Type B pancreatic cell (in vitro differentiated cells): ENCODE measurements at regions not wholly inside any gene's neighbourhood (a gene's known extent, or its start where the extent isn't known, plus 50 kb on each side); places are given as distances from the start of the nearest gene placed in this dataset.

ENCODE experiments used
- DNase-seq: peaks from one replicate; pipeline ENCODE4 v3.0.0; 2021; ENCODE audit warnings: mixed read lengths; ENCODE audit not compliant: unreplicated experiment; ENCODE audit errors: extremely low spot score
- H3K27ac Mint-ChIP-seq: 2 replicates; pipeline ENCODE4 v1.8.0; 2021; ENCODE audit warnings: mild to moderate bottlenecking, mixed read lengths
- H3K27me3 Mint-ChIP-seq: 2 replicates; pipeline ENCODE4 v1.8.0; 2021; ENCODE audit warnings: mixed read lengths
- H3K36me3 Mint-ChIP-seq: 2 replicates; pipeline ENCODE4 v1.8.0; 2021; ENCODE audit warnings: mixed read lengths
- H3K4me1 Mint-ChIP-seq: one replicate; pipeline ENCODE4 v1.8.0; 2021; ENCODE audit warnings: mixed read lengths; ENCODE audit not compliant: unreplicated experiment
- H3K4me3 Mint-ChIP-seq: 2 replicates; pipeline ENCODE4 v1.8.0; 2021; ENCODE audit warnings: mild to moderate bottlenecking, mixed read lengths
- H3K9me3 Mint-ChIP-seq: 2 replicates; pipeline ENCODE4 v1.8.0; 2021; ENCODE audit warnings: mixed read lengths
- TF ChIP-seq, protein P1 (sequence below): fragments of 200-600 bp; sonication (generic); conservative IDR thresholded peaks from 2 replicates; pipeline ENCODE4 v1.5.0; 2021; ENCODE audit warnings: antibody characterized with exemption, mild to moderate bottlenecking

DNA sequence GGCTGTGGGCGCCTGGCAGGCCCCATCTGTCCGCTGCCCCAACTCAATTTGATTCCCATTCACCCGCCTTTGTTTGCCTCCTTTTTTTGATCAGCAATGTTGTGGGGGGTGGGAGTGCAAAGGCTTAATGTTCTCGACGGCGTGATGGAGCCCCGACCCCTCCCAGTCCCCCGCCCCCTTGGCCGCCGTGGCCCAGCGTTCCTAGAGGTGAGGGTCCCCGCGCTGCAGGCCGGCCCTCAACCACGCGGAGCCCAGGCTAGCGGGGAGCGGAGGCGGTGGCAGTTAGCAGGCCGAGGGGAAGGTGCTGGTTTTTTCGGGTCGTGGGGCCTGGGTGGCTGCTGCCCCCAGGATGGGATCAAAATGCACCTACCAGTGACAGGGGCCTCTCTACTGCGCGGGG lies 274.7 kb upstream of the SKOR2 start:
- H3K36me3 Mint-ChIP-seq = no peaks in the 10 kb centered on the region

DNA sequence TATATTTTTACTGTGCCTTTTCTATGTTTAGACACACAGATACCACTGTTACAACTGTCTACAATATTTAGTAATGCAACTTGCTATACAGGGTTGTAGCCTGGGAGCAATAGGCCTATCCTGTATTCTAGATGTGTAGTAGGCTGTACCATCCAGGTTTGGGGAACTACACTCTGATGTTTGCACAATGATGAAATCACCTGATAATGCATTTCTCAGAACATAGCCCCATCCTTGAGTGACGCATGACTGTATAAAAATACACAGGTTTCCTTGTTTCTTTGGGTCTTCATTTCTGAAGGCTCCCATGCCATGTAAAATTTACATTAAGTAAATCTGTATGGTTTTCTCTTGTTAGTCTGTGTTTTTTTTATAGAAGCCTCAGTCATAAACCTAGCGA lies 270.9 kb upstream of the SKOR2 start:
- no peaks in the 10 kb centered on the region for H3K36me3 Mint-ChIP-seq
- TF ChIP-seq, protein P1, sequence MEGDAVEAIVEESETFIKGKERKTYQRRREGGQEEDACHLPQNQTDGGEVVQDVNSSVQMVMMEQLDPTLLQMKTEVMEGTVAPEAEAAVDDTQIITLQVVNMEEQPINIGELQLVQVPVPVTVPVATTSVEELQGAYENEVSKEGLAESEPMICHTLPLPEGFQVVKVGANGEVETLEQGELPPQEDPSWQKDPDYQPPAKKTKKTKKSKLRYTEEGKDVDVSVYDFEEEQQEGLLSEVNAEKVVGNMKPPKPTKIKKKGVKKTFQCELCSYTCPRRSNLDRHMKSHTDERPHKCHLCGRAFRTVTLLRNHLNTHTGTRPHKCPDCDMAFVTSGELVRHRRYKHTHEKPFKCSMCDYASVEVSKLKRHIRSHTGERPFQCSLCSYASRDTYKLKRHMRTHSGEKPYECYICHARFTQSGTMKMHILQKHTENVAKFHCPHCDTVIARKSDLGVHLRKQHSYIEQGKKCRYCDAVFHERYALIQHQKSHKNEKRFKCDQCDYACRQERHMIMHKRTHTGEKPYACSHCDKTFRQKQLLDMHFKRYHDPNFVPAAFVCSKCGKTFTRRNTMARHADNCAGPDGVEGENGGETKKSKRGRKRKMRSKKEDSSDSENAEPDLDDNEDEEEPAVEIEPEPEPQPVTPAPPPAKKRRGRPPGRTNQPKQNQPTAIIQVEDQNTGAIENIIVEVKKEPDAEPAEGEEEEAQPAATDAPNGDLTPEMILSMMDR = no peak
- H3K4me3 Mint-ChIP-seq = no peak overlapping the region
- no peak overlapping the region for H3K27ac Mint-ChIP-seq
- DNase-seq = no peak
- H3K27me3 Mint-ChIP-seq = peaks cover 9% of the 10 kb centered on the region
- H3K9me3 Mint-ChIP-seq = no peaks in the 10 kb centered on the region
- no peaks in the 10 kb centered on the region for H3K4me1 Mint-ChIP-seq

More for the DNA sequence above, 274.7 kb upstream of the SKOR2 start:
- H3K4me1 Mint-ChIP-seq = no peaks in the 10 kb centered on the region
- TF ChIP-seq, protein P1 = no peak
- no peak for DNase-seq
- no peak overlapping the region for H3K27ac Mint-ChIP-seq
- H3K27me3 Mint-ChIP-seq = peaks cover 10% of the 10 kb centered on the region
- no peak overlapping the region for H3K4me3 Mint-ChIP-seq
- H3K9me3 Mint-ChIP-seq = no peaks in the 10 kb centered on the region

DNA sequence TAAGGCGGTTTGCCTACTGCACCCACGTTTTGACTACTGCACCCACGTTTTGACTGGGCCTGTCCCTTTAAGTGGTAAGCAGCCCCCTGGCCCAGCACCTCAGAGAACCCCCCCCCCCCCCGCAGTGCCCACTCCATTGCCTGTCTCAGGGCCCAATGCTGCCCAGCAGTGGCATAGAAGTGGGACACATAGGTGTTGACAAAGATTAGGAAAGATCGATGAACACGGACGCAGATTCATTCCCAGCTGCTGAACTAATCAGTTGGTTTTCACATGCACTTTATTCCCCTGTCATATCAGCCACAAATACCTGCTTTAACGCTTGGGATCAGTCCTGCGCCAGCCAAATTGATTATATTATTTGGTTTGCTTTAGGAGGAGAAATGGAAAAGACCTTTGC lies 268.8 kb upstream of the SKOR2 start:
- Mint-ChIP-seq H3K36me3 (no peaks in the 10 kb centered on the region), H3K27me3 (peaks cover 6% of the 10 kb centered on the region), H3K4me3 (no peak overlapping the region), H3K4me1 (no peaks in the 10 kb centered on the region), H3K9me3 (no peaks in the 10 kb centered on the region), H3K27ac (no peak overlapping the region)
- TF ChIP-seq, protein P1 = no peak
- DNase-seq = no peak

DNA sequence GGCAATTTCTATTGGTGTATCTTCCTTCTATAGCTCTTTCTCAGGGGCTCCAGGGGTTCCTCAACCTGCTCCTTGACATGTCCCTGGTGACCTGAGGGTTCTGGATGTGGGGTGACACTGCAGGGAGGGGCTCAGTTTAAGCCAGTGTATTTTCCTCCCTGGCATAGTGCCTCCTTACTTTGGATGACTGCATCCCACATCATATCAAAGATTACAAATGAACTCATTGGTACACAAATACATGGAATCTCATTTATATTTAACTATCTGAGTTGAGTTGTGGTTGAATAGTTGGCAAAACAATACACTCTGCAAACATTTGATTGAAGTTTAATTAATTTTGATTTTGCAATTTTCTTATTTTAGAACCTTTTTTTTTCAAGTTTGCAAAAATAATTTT lies 268.2 kb upstream of the SKOR2 start:
- Mint-ChIP-seq H3K9me3 (no peaks in the 10 kb centered on the region), H3K27me3 (peaks cover 3% of the 10 kb centered on the region), H3K4me3 (no peak overlapping the region), H3K27ac (no peak overlapping the region), H3K36me3 (no peaks in the 10 kb centered on the region), H3K4me1 (no peaks in the 10 kb centered on the region)
- TF ChIP-seq, protein P1 = no peak
- DNase-seq = no peak

DNA sequence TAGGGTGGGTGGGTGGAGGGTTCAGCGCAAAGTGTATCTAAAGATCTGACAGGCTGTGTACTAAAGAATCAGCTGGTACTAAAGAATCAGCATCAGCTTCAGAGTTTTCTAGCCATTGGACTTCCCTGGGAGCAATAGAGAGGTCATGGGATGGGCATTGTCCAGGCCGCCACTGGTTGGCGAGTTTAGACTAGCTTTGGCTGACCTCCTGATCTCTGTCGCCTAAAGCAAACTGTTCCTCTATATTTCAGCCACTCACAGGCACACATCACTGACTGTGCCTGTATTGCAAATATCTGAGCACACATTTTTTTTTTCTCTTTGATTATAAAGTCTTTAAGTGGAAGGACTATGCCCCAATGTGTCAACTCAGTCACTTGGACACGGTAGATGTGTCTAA lies 267.8 kb upstream of the SKOR2 start:
- DNase-seq = no peak
- H3K36me3 Mint-ChIP-seq = no peaks in the 10 kb centered on the region
- no peak overlapping the region for H3K4me3 Mint-ChIP-seq
- peaks cover 3% of the 10 kb centered on the region for H3K27me3 Mint-ChIP-seq
- TF ChIP-seq, protein P1 = no peak
- no peaks in the 10 kb centered on the region for H3K4me1 Mint-ChIP-seq
- H3K27ac Mint-ChIP-seq = no peak overlapping the region
- no peaks in the 10 kb centered on the region for H3K9me3 Mint-ChIP-seq

DNA sequence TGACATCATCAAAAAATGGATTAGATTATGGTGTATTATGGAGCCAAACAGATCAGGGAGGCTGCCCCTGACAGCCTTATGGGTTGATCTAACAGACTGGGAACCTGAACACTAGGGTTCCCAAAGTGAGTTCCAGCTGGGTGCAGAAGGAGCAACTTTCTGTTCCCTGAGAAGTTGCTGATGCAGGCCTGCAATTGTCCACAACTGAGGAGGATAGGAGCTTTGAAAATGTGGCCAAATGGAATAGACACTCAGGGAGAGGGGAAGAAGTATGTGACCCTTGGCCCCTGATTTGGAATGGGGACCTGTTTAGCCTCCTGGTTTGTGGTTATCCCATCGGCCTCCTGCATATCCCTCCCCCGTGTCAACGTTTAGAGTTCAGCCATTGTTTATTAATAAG lies 262.2 kb upstream of the SKOR2 start:
- Mint-ChIP-seq H3K36me3 (no peaks in the 10 kb centered on the region), H3K27me3 (no peaks in the 10 kb centered on the region), H3K4me3 (no peak overlapping the region), H3K4me1 (no peaks in the 10 kb centered on the region), H3K9me3 (no peaks in the 10 kb centered on the region), H3K27ac (no peak overlapping the region)
- TF ChIP-seq, protein P1 = no peak
- no peak for DNase-seq
